ENCODE measurements at regions not wholly inside any gene's neighbourhood (a gene's known extent, or its start where the extent isn't known, plus 50 kb on each side); places are given as distances from the start of the nearest gene placed in this dataset.

- Mint-ChIP-seq H3K4me3 (no peak overlapping the region), H3K36me3 (no peaks in the 10 kb centered on the region), H3K27ac (no peak overlapping the region), H3K9me3 (no peaks in the 10 kb centered on the region), H3K4me1 (no peaks in the 10 kb centered on the region), H3K27me3 (no peaks in the 10 kb centered on the region)
- no peak for DNase-seq
- CTCF ChIA-PET = no interaction called here
Observed at GRCh38 chr2:219769090-219769910, 141.9 kb downstream of the SLC4A3 start.

- Mint-ChIP-seq H3K4me3 (no peak overlapping the region), H3K27ac (no peak overlapping the region), H3K27me3 (no peaks in the 10 kb centered on the region), H3K9me3 (no peaks in the 10 kb centered on the region), H3K4me1 (no peaks in the 10 kb centered on the region), H3K36me3 (no peaks in the 10 kb centered on the region)
- CTCF ChIA-PET = no interaction called here
- no peak for DNase-seq
Observed at GRCh38 chr2:219772103-219772635, 144.7 kb downstream of the SLC4A3 start.

- Mint-ChIP-seq H3K27ac (no peak overlapping the region), H3K27me3 (no peaks in the 10 kb centered on the region), H3K4me3 (no peak overlapping the region), H3K9me3 (no peaks in the 10 kb centered on the region), H3K4me1 (no peaks in the 10 kb centered on the region), H3K36me3 (no peaks in the 10 kb centered on the region)
- no peak for DNase-seq
- CTCF ChIA-PET = no interaction called here
Observed at GRCh38 chr2:219772697-219773096, 145.3 kb downstream of the SLC4A3 start.

GRCh38 chr2:219775506-219775905, 148.1 kb downstream of the SLC4A3 start:
- DNase-seq = no peak
- Mint-ChIP-seq H3K27me3 (no peaks in the 10 kb centered on the region), H3K4me3 (no peak overlapping the region), H3K36me3 (no peaks in the 10 kb centered on the region), H3K27ac (no peak overlapping the region), H3K9me3 (no peaks in the 10 kb centered on the region), H3K4me1 (no peaks in the 10 kb centered on the region)
- CTCF ChIA-PET = no interaction called here

GRCh38 chr2:219777388-219777787, 150.0 kb downstream of the SLC4A3 start:
- H3K4me1 Mint-ChIP-seq = no peaks in the 10 kb centered on the region
- H3K27me3 Mint-ChIP-seq = no peaks in the 10 kb centered on the region
- H3K36me3 Mint-ChIP-seq = no peaks in the 10 kb centered on the region
- no peak overlapping the region for H3K27ac Mint-ChIP-seq
- no peak overlapping the region for H3K4me3 Mint-ChIP-seq
- CTCF ChIA-PET = no interaction called here
- H3K9me3 Mint-ChIP-seq = no peaks in the 10 kb centered on the region
- DNase-seq = no peak

- Mint-ChIP-seq H3K27me3 (no peaks in the 10 kb centered on the region), H3K36me3 (no peaks in the 10 kb centered on the region), H3K9me3 (no peaks in the 10 kb centered on the region), H3K4me3 (no peak overlapping the region), H3K27ac (no peak overlapping the region), H3K4me1 (no peaks in the 10 kb centered on the region)
- DNase-seq = no peak
- CTCF ChIA-PET = no interaction called here
Observed at GRCh38 chr2:219778189-219778588, 150.8 kb downstream of the SLC4A3 start.

GRCh38 chr2:219782737-219783348, 155.4 kb downstream of the SLC4A3 start:
- H3K27ac Mint-ChIP-seq = no peak overlapping the region
- no peaks in the 10 kb centered on the region for H3K36me3 Mint-ChIP-seq
- no peaks in the 10 kb centered on the region for H3K9me3 Mint-ChIP-seq
- H3K27me3 Mint-ChIP-seq = no peaks in the 10 kb centered on the region
- DNase-seq = no peak
- no peaks in the 10 kb centered on the region for H3K4me1 Mint-ChIP-seq
- no peak overlapping the region for H3K4me3 Mint-ChIP-seq
- CTCF ChIA-PET = no interaction called here

- Mint-ChIP-seq H3K4me1 (no peaks in the 10 kb centered on the region), H3K27ac (no peak overlapping the region), H3K36me3 (no peaks in the 10 kb centered on the region), H3K4me3 (no peak overlapping the region), H3K9me3 (no peaks in the 10 kb centered on the region), H3K27me3 (no peaks in the 10 kb centered on the region)
- CTCF ChIA-PET = no interaction called here
- DNase-seq = no peak
Observed at GRCh38 chr2:219783359-219783975, 156.0 kb downstream of the SLC4A3 start.

GRCh38 chr2:219784178-219784577, 156.7 kb downstream of the SLC4A3 start:
- Mint-ChIP-seq H3K4me3 (no peak overlapping the region), H3K4me1 (no peaks in the 10 kb centered on the region), H3K27me3 (no peaks in the 10 kb centered on the region), H3K27ac (no peak overlapping the region), H3K9me3 (no peaks in the 10 kb centered on the region), H3K36me3 (no peaks in the 10 kb centered on the region)
- no peak for DNase-seq
- CTCF ChIA-PET = no interaction called here

GRCh38 chr2:219789476-219789875, 162.0 kb downstream of the SLC4A3 start:
- no peaks in the 10 kb centered on the region for H3K4me1 Mint-ChIP-seq
- DNase-seq = no peak
- H3K36me3 Mint-ChIP-seq = no peaks in the 10 kb centered on the region
- H3K27me3 Mint-ChIP-seq = no peaks in the 10 kb centered on the region
- CTCF ChIA-PET = no interaction called here
- H3K4me3 Mint-ChIP-seq = no peak overlapping the region
- H3K9me3 Mint-ChIP-seq = no peaks in the 10 kb centered on the region
- no peak overlapping the region for H3K27ac Mint-ChIP-seq

GRCh38 chr2:219792446-219792845, 165.0 kb downstream of the SLC4A3 start:
- Mint-ChIP-seq H3K27ac (no peak overlapping the region), H3K36me3 (no peaks in the 10 kb centered on the region), H3K4me3 (no peak overlapping the region), H3K9me3 (no peaks in the 10 kb centered on the region), H3K4me1 (no peaks in the 10 kb centered on the region), H3K27me3 (no peaks in the 10 kb centered on the region)
- no peak for DNase-seq
- CTCF ChIA-PET = no interaction called here

GRCh38 chr2:219798430-219798829, 171.0 kb downstream of the SLC4A3 start:
- no peaks in the 10 kb centered on the region for H3K36me3 Mint-ChIP-seq
- no peaks in the 10 kb centered on the region for H3K9me3 Mint-ChIP-seq
- CTCF ChIA-PET = no interaction called here

GRCh38 chr2:219803294-219803693, 175.9 kb downstream of the SLC4A3 start:
- no peak overlapping the region for H3K27ac Mint-ChIP-seq
- no peaks in the 10 kb centered on the region for H3K27me3 Mint-ChIP-seq
- CTCF ChIA-PET = no interaction called here
- DNase-seq = no peak
- no peaks in the 10 kb centered on the region for H3K9me3 Mint-ChIP-seq
- no peaks in the 10 kb centered on the region for H3K4me1 Mint-ChIP-seq
- H3K4me3 Mint-ChIP-seq = no peak overlapping the region
- H3K36me3 Mint-ChIP-seq = no peaks in the 10 kb centered on the region

More at GRCh38 chr2:219798430-219798829, 171.0 kb downstream of the SLC4A3 start:
- no peak overlapping the region for H3K4me3 Mint-ChIP-seq
- no peak for DNase-seq
- H3K4me1 Mint-ChIP-seq = no peaks in the 10 kb centered on the region
- no peaks in the 10 kb centered on the region for H3K27me3 Mint-ChIP-seq
- H3K27ac Mint-ChIP-seq = no peak overlapping the region

- H3K4me1 Mint-ChIP-seq = no peaks in the 10 kb centered on the region
- H3K27me3 Mint-ChIP-seq = no peaks in the 10 kb centered on the region
- H3K4me3 Mint-ChIP-seq = no peak overlapping the region
- H3K27ac Mint-ChIP-seq = no peak overlapping the region
- CTCF ChIA-PET = no interaction called here
- H3K36me3 Mint-ChIP-seq = no peaks in the 10 kb centered on the region
- DNase-seq = no peak
- H3K9me3 Mint-ChIP-seq = peaks cover 3% of the 10 kb centered on the region
Observed at GRCh38 chr2:219810895-219811294, 183.5 kb downstream of the SLC4A3 start.

- DNase-seq = no peak
- Mint-ChIP-seq H3K27me3 (no peaks in the 10 kb centered on the region), H3K4me1 (no peaks in the 10 kb centered on the region), H3K27ac (no peak overlapping the region), H3K9me3 (peaks cover 8% of the 10 kb centered on the region), H3K36me3 (no peaks in the 10 kb centered on the region), H3K4me3 (no peak overlapping the region)
- CTCF ChIA-PET = no interaction called here
Observed at GRCh38 chr2:219812672-219813071, 185.2 kb downstream of the SLC4A3 start.
